ENCODE measurements at regions not wholly inside any gene's neighbourhood (a gene's known extent, or its start where the extent isn't known, plus 50 kb on each side); places are given as distances from the start of the nearest gene placed in this dataset.
A peak's percentile ranks its signal among the peaks of the same experiment; 100 is the strongest.

DNA sequence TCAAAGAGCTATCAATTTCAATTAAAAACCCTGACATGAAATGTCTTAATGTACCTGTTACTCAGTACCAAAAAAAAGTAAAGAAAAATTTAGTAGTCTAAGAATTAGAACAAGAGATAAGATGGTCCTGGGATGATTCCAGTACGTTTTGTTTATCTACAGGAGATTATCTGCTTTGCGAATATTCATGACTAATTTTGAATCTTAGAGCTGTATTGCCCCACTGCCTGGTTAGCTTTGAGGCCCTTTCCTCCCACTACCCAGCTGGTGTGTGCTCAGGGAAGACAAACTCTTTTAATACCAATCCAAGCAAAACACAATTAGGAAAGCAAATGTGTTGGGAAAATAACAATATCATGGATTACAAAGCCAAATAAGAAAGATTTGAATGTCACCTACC, 263.5 kb downstream of the FOXG1 start:
- FAIRE-seq (no peak), DNase-seq (ENCODE audit: insufficient read length, low spot score) (no peak)

DNA sequence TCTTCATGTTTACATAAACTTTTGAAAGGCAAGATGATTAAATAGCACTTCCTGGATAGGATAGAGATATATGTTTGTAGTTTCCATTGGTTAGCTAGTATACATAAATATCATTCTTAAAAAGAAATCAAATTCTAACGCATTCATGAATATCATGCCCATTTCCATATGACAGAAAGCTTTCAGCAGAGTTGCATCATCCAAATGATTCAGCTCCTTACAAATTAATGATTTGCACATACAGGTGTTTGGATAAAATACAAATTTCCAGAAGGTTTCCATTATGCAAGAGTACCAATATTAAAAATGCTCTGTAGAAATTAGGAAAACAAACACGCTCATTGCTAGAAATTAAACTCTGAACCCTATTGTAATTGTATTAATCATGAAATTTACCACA, 264.4 kb downstream of the FOXG1 start:
- DNase-seq (ENCODE audit: insufficient read length, low spot score) = no peak

DNA sequence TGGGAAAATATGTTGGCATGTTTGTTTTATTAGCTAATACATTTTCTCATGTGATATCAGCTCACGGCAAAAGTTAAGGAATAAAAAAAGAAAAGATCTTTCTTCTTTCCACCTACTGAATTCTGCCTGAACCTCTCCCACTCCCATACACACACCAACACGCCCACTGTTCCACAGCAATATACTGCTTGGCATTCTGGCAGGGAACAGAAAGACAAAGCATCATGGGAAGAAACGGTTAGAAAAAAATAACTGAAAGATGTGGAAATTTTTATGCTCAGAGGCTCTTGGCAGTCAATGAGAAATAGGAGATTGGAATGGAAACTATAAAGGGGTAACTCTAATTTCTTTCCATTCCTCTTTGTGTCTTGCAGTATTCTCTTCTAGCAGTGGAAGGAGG, 268.5 kb downstream of the FOXG1 start:
- no peak for FAIRE-seq
- DNase-seq (ENCODE audit: insufficient read length, low spot score) = no peak

More for the DNA sequence above, 264.4 kb downstream of the FOXG1 start:
- FAIRE-seq = no peak

DNA sequence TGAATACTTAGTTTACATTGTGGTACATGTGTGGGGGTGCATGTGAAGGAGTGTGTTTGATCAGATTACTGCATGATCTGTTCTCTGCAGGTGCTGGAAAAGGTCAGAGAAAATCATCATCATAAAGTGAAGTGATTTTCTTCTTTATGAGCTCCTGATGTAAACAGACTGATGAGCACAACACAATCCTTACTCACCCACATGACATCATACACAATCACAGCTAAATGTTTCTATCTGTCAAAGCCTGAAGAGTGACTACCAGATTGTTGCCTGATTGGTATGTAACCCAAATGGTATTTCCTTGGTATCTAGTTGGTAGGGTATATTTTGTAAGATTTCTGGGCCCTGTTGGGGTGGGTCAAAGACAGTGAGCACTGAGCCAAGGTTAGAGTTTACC, 270.8 kb downstream of the FOXG1 start:
- FAIRE-seq = peak; percentile 80
- DNase-seq (ENCODE audit: insufficient read length, low spot score) = no peak

DNA sequence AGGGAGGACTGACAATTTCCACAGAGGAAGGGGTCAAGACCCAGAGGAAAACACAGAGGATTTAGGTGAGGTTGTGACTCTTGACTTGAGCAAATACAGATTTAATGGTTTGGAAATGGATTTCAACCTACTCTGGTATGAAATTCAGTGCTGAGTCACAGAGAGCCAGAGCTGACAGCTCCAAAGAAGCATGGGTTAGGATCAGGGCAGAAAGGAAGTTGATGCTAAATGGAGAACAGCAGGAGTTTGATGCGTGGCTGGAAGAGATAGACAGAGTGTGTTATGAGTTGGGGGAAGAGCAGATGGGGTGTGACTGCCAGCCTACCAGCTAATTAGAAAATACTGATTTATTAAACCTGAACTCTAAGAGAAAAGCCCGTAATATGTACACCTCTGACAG, 272.6 kb downstream of the FOXG1 start:
- no peak for DNase-seq (ENCODE audit: insufficient read length, low spot score)
- peak; percentile 46 for FAIRE-seq

DNA sequence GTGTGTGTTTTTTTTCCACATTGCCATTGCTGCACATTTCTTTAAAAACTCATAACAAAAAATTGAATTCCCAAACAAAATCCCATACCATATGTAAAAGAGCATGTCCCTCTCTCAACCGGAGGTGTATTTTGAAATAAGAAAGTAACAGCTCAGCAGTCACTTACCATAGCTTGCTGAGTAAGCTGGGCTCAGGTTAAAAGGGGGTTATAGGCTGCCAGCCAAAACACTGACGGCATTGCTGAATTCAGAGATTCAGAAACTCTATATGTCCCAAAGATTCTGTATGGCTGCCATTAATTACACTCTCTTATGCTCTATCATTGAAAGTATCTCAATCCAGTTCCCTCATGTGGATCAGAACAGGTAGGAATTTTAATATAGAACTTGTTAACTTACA, 276.0 kb downstream of the FOXG1 start:
- DNase-seq (ENCODE audit: insufficient read length, low spot score) = no peak
- no peak for FAIRE-seq

DNA sequence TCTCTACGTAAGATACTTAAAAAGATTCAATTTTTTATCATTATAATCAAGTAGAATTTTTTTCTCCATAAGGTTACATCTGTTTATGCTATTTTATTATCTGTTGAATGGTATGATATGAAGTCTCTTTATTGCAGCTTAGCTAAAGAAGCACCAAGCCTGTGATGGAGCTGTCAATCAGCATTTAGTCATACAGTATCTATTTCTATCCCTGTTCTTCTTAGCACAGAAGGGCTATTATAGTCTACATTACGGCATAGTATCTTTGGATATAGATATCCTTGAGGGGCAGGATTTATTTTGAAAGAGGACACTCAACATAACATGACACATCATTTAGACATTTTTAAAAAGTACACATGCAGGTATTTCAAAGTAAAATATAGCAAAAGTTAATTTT, 277.1 kb downstream of the FOXG1 start:
- FAIRE-seq (no peak), DNase-seq (ENCODE audit: insufficient read length, low spot score) (no peak)

DNA sequence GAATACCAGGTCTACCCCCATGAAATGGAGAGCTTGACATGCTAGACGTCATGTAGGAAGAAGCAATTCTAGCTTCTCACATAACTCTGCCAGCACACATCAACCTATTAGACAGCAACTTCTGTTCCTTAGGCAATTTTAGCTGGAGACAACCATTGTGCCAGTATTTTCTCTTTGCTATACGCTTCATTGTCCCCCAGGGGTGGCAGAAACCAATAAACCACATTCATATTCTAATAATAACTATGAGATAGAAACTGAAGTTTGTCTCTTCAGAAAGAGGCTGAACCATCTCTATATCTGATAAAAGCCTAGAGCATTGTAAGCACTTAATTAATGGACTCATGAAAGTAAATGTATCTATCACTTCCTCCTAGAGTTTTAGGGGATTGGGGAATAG, 278.6 kb downstream of the FOXG1 start:
- FAIRE-seq = peak; percentile 70
- no peak for DNase-seq (ENCODE audit: insufficient read length, low spot score)

DNA sequence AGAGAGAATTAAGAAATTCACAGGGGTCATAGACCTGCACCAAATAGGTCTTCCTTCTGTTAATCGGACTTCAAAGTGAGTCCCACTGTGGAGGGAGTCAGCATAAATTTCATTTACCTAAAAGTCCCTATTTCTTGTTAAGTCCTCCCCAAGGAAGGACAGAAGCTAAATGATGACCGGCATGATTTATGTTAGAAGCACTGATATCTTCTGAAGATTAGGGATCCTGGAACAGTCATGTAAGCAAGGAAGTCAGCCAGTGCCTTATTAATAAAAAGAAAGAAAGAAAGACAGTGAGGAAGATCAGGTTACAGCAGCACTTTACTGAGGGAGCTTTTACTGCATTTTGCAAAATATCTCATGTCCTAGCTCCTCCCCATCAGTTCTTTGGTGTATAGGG, 287.5 kb downstream of the FOXG1 start:
- FAIRE-seq = no peak
- no peak for DNase-seq (ENCODE audit: insufficient read length, low spot score)

DNA sequence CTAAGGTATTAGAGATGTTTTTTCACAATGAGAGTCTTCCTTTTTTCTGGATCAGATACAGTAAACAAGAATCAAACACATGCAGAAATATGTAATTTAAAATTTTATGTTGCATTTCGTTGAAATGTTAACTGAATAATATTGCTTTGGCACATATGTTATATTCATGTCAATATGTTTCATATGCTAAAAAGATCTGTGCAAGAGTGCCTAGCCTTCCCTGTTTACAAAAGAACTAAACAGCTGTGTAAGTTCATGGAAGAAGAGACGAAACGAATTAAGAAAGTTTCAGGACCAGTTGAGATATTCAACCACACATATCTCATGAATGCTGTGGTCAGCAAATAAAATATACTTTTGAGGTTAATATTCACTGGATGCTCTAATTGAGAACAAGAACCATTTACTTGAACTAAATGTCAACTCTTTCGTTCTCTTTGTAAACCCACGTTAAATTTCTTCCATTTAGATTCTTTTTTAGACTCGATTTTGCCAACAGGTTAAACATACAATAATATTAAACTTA, 289.5 kb downstream of the FOXG1 start:
- FAIRE-seq (no peak), DNase-seq (ENCODE audit: insufficient read length, low spot score) (no peak)

DNA sequence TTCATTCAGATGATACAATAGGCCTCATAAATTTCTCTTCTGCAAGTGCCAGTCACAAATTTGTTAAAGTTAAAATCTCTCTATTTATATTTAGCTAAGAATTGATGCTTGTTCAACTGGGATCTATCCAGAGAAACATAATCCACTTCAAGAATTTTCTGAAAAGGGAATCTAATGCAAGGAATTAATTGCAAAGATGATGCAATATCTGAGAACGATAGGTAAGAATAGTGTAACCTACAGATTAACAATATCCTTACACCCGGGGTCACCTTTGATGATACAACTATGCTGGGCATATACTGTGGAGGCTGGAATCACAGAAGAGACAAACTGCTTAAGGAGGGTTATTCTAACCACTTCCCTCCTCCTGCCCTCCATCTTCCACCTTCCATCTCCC, 295.1 kb downstream of the FOXG1 start:
- DNase-seq (ENCODE audit: insufficient read length, low spot score) (no peak), FAIRE-seq (peak; percentile 20)

DNA sequence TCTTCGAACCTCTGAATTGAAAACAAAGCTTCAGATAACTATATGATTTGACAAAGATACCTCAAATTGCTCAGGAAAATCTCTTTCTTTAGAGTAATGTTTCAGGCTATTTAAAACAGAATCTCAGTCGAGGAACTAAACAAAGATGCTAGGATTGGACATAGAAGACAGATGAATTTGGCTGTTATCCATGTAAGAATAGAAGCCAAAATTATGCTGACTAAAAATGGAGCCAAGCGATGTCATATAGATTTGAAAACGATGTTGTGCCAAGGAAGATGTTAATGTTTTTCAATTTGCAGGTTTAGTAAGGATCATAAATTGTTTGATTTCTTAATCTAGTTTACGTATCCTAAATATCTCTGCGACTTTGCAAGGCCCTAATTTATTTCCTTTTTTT, 295.9 kb downstream of the FOXG1 start:
- FAIRE-seq (no peak), DNase-seq (ENCODE audit: insufficient read length, low spot score) (no peak)

DNA sequence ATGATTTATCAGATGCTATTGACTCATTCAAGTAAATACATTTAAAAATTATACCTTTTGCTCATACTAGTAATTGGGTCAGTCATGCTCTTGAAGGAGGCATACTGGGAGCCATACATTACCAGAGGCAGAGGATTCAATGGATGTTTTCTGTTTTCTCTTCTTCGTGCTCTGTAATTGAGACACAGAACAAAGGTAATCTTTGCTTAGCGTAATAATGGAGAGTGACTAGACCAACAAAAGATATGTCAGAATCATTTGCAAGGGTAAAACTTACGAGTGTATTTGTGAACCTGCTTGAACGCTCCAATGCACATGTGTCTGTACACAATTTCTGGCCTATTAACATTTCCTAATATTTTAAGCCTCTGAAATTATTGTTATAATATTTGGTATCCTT, 296.4 kb downstream of the FOXG1 start:
- FAIRE-seq (peak; percentile 49), DNase-seq (ENCODE audit: insufficient read length, low spot score) (no peak)

DNA sequence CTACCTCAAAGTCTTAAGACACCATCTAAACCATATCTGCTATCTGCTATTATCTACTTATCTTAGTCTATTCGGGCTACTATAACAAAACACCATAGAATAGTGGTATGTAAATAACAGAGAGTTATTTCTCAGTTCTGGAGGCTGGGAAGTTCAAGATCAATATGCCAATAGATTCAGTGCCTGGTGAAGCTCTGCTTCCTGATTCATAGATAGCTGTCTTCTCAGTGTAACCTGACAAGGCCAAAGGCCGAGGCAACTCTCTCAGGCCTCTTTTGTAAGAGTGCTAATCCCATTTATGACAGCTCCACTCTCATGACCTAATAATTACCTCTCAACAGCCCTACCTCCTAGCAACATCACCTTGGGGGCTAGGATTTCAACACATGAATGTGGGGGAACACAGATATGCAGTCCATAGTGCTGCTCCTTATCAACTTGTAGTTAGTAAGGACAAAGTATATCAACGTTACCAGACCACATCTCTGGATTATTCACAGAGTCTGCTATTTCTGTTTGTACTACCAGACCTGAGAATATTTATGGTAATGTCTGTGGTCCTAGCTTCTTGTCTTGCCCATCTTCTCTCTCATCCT, 297.8 kb downstream of the FOXG1 start:
- DNase-seq (ENCODE audit: insufficient read length, low spot score) = no peak
- FAIRE-seq = no peak

DNA sequence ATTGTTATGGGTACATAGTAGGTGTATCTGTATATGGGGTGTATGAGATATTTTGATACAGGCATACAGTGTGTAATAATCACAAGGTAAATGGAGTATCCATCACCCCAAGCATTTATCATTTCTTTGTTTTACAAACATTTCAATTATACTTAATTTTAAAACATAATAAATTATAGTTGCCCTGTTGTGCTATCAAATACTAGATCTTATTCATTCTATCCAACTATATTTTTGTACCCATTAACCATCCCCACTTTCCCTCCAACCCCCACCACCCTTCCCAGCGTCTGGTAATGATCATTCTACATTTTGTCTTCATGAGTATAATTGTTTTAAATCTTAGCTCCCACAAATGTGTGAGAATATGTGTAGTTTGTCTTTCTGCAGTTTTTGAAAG, 302.6 kb downstream of the FOXG1 start:
- no peak for FAIRE-seq
- DNase-seq (ENCODE audit: insufficient read length, low spot score) = no peak

DNA sequence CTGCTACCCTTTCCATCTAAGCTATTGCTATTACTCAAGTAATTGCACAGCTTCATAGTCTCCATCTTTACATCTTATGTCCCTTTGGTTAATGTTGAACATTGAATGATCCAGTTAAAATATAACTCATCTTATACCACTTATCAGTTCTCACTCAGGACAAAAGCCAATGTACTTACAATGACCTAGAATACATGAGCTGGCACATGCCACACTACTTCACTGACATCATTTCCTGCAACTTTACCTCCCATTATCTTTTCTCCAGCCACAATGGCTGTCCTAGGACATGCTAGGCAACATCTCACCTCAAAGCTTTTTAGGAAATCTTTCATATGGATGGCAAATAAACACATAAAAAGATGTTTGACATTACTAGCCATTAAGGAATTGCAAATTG, 309.2 kb downstream of the FOXG1 start:
- FAIRE-seq = peak; percentile 48

DNA sequence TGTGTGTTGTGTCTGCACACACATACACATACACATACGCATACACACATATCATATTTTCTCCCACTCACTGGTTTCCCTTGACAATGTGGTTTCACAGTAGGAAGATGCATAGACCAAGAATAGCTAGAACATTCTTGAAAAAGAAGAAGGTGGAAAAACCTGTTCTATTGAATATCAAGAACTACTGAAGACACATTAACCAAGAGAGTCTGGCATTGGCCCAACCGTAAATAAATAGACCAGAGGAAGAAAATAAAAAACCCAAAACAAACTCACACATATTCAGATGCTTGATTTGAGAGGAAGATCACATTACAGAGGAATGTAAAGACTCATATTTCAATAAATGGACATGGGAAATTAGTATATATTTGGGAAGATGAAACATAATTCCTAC, 311.3 kb downstream of the FOXG1 start:
- DNase-seq (ENCODE audit: insufficient read length, low spot score) (no peak), FAIRE-seq (no peak)

More for the DNA sequence above, 309.2 kb downstream of the FOXG1 start:
- no peak for DNase-seq (ENCODE audit: insufficient read length, low spot score)

DNA sequence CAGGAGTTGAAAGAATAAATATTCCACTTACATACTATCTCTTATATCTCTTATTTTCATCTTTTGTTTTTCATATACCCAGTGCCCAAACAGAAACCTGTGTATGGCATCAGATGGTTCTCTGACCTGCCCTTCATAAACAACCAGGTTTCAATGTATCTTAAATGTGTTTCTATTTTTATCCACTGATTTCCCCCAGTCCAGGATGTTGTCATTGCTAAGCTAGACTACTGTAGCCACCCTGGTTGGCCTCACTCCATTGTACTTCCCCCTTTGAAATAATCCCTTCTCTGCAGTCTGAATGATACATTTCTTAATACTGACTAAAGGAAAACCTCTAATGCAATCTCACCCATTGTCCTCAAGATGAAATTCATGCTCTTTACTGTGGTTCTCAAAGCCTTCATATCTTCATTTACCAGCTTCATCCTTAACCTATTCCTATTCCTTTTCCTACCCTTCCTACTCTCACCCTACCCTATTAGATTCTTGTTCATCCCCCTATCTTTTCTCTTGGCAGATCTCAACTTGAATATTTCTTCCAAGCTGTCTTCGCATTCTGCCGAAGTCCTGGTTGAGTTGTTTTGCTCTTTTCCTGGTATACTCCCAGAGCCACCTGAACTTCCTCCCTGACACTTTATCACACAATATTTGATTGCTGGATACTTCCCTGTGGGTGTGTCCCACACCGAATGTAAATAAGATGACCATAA, 312.4 kb downstream of the FOXG1 start:
- DNase-seq (ENCODE audit: insufficient read length, low spot score) (no peak), FAIRE-seq (no peak)

DNA sequence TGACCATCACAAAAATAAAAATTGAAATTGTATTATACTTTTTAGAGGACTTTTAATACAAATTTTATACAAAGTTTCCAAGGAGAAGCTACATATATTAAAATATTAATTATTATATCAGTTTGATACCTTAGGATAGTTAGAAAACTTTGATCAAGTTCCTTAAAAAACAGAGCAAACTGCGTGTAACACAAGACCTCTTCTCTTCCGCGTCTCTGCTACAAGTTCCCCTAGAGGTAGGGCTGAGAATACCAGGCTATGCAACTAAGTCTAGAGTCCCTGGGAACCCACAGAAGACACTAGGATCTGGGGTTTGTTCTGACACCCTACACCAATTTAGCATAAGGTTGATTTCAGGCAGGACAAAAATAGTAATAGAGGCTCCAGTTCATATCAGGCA, 319.0 kb downstream of the FOXG1 start:
- no peak for DNase-seq (ENCODE audit: insufficient read length, low spot score)

DNA sequence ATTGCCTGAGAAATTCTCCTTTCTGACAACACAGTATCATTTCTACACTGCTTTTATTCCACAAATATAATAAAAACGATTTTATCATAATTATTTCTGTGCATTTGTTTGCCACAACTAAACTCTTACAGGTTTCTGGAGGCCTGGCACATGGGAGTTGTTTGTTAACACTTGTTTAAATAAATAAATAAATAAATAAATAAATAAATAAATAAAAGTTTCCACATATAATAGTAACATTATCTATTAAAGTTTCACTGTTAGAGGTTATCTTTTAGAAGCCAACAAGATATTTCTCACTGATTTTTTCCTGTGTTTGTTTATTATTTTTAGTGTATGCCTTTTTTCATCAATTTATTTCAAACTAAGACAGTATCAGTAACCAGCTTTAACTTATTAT, 323.3 kb downstream of the FOXG1 start:
- no peak for DNase-seq (ENCODE audit: insufficient read length, low spot score)
- no peak for FAIRE-seq

More for the DNA sequence above, 319.0 kb downstream of the FOXG1 start:
- no peak for FAIRE-seq

DNA sequence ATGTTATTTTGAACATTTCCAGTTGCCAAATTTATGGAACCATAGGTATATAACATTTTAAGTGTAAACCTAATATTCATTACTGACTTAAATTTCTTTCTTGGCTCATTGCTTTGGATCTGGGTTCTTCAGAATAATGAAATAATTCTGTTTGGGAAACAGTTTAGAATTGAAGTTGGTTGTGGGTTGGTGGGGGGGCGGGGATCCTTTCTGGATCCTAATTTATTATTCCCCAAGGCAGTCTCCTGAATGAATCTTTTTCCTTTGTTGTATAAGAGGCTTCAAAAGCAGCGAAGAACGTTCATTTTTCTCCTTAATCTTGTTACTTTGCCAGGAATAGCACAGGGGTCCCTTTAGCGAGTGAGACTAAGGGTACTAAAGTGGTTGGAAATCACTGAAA, 325.5 kb downstream of the FOXG1 start:
- FAIRE-seq = no peak
- DNase-seq (ENCODE audit: insufficient read length, low spot score) = no peak

DNA sequence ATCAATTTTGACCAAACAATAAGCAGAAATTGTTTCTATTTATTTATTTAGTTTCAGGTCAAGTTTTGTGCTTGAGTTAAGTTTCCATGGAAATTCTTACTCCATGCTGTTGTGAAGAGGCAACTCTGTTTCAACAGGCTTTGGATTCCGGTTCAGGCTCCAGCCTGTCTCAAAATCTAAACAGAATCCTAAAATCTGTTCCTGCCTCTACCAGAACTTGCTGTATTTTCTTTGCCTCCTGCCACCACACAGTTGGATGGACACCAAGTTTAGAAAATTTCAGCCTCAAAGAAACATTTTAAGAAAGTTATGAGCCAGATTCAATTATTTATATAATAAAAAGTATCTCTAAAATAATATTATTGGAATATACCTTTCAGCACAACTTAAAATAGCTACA, 330.9 kb downstream of the FOXG1 start:
- FAIRE-seq (no peak), DNase-seq (ENCODE audit: insufficient read length, low spot score) (no peak)
